ENCODE measurements at regions not wholly inside any gene's neighbourhood (a gene's known extent, or its start where the extent isn't known, plus 50 kb on each side); places are given as distances from the start of the nearest gene placed in this dataset.
"Not testable (repeated sequence)": the region's sequence is repeated elsewhere in the genome, so short reads cannot be mapped to it uniquely, and the experiment has no call there.

GRCh38 chr3:13192471-13193213 is 119.4 kb upstream of the IQSEC1 start:
- DNase-seq = peak in 1 of 2 experiments; percentile 41

- no peak for DNase-seq
Measured at GRCh38 chr3:13191016-13191415, 117.8 kb upstream of the IQSEC1 start.

- DNase-seq = no peak
Measured at GRCh38 chr3:13190378-13190765, 117.1 kb upstream of the IQSEC1 start.

GRCh38 chr3:13189639-13190377 is 116.6 kb upstream of the IQSEC1 start:
- DNase-seq = peak; percentile 23 to 44

GRCh38 chr3:13188975-13189374 is 115.7 kb upstream of the IQSEC1 start:
- DNase-seq = no peak

- no peak for DNase-seq
Measured at GRCh38 chr3:13188181-13188779, 115.1 kb upstream of the IQSEC1 start.

GRCh38 chr3:13187593-13187992 is 114.4 kb upstream of the IQSEC1 start:
- DNase-seq = no peak

- no peak for DNase-seq
Measured at GRCh38 chr3:13186435-13186815, 113.2 kb upstream of the IQSEC1 start.

- DNase-seq = no peak
Measured at GRCh38 chr3:13185737-13186434, 112.7 kb upstream of the IQSEC1 start.

- not testable (repeated sequence) for DNase-seq
Measured at GRCh38 chr3:13179582-13180210, 106.5 kb upstream of the IQSEC1 start.

GRCh38 chr3:13179181-13179580 is 106.0 kb upstream of the IQSEC1 start:
- no peak for DNase-seq

- no peak for DNase-seq
Measured at GRCh38 chr3:13178107-13178506, 104.9 kb upstream of the IQSEC1 start.

GRCh38 chr3:13177641-13178040 is 104.4 kb upstream of the IQSEC1 start:
- DNase-seq = no peak

GRCh38 chr3:13177236-13177635 is 104.0 kb upstream of the IQSEC1 start:
- DNase-seq = no peak

GRCh38 chr3:13176445-13176844 is 103.2 kb upstream of the IQSEC1 start:
- no peak for DNase-seq

- DNase-seq = no peak
Measured at GRCh38 chr3:13174803-13175135, 101.5 kb upstream of the IQSEC1 start.

GRCh38 chr3:13174011-13174802 is 101.0 kb upstream of the IQSEC1 start:
- no peak for DNase-seq

GRCh38 chr3:13173186-13173585 is 100.0 kb upstream of the IQSEC1 start:
- no peak for DNase-seq

- DNase-seq = no peak
Measured at GRCh38 chr3:13172644-13173013, 99.4 kb upstream of the IQSEC1 start.

GRCh38 chr3:13171704-13172643 is 98.7 kb upstream of the IQSEC1 start:
- DNase-seq = no peak

- DNase-seq = no peak
Measured at GRCh38 chr3:13170317-13170716, 97.1 kb upstream of the IQSEC1 start.

Data from SW 1271 (cell line).